Spleen (tissue), 11 donors: ENCODE measurements at regions not wholly inside any gene's neighbourhood (a gene's known extent, or its start where the extent isn't known, plus 50 kb on each side); places are given as distances from the start of the nearest gene placed in this dataset.

Experiments
- DNase-seq: peaks from one replicate; pipeline ENCODE4 v3.0.0-alpha.2; 2020
- H3K27ac ChIP-seq, 8 donors: fragments of 200-600 bp; sonication (generic) in 7 of 8; 1 replicate in 4 of 8; 2 replicates in 4 of 8; pipeline versions ENCODE4 v1.5.0 to v1.8.0; 2016 to 2021; ENCODE audit warnings: inconsistent platforms in 4 of 8, mild to moderate bottlenecking in 4 of 8, moderate library complexity in 1 of 8
- H3K27me3 ChIP-seq, 7 donors: fragments of 200-600 bp; sonication (generic) in 6 of 7; replicated peaks in 1 of 7; 1 replicate in 4 of 7; 2 replicates in 3 of 7; pipeline versions ENCODE4 v1.5.0 to v1.8.0; 2016 to 2021; ENCODE audit warnings: inconsistent platforms in 3 of 7, mild to moderate bottlenecking in 1 of 7
- H3K36me3 ChIP-seq, 6 donors: fragments of 200-600 bp; sonication (generic) in 5 of 6; 1 replicate in 4 of 6; 2 replicates in 2 of 6; pipeline versions ENCODE4 v1.5.0 to v1.8.0; 2016 to 2021; ENCODE audit warnings: inconsistent platforms in 2 of 6
- H3K4me1 ChIP-seq, 6 donors: fragments of 200-600 bp; sonication (generic) in 5 of 6; 1 replicate in 3 of 6; 2 replicates in 3 of 6; pipeline versions ENCODE4 v1.5.0 to v1.8.0; 2016 to 2021; ENCODE audit warnings: inconsistent platforms in 3 of 6
- H3K4me3 ChIP-seq, 8 donors: fragments of 200-600 bp; sonication (generic) in 7 of 8; 1 replicate in 4 of 8; 2 replicates in 4 of 8; pipeline versions ENCODE4 v1.5.0 to v1.8.0; 2016 to 2021; ENCODE audit warnings: inconsistent platforms in 4 of 8, mild to moderate bottlenecking in 4 of 8, moderate library complexity in 2 of 8
- H3K9me3 ChIP-seq, 8 donors: fragments of 200-600 bp; sonication (generic) in 7 of 8; 1 replicate in 4 of 8; 2 replicates in 4 of 8; pipeline versions ENCODE4 v1.5.0 to v1.8.0; 2016 to 2021; ENCODE audit warnings: inconsistent platforms in 4 of 8
- POLR2A ChIP-seq, 3 donors: fragments of 450-650 bp; IDR thresholded peaks; one replicate each; pipeline ENCODE4 v1.5.1; 2017; ENCODE audit warnings: antibody characterized with exemption in 3 of 3, mild to moderate bottlenecking in 1 of 3
- POLR2AphosphoS5 ChIP-seq, 3 donors: sonication (generic); formaldehyde crosslinking; IDR thresholded peaks; one replicate each; pipeline ENCODE4 v1.5.1; 2017; ENCODE audit warnings: antibody characterized with exemption in 3 of 3
- WGBS, 5 donors: extraction: QIAGEN DNeasy Blood & Tissue Kit in 3 of 5; methylation state at CpG; one replicate each; pipeline versions ENCODE4 v1.1.5 to v1.1.7; 2013 to 2018; 5-methylcytosine and 5-hydroxymethylcytosine counted together
- intact Hi-C: fragments of 100-400 bp; cut with DNase I; formaldehyde crosslinking; loops from one replicate; pipeline ENCODE4 v1.15.0; 2023; ENCODE audit warnings: low total_unique reads
- TF ChIP-seq, protein P1 (sequence below), 11 experiments: fragments of 200-600 bp in 7 of 11; fragments of 450-650 bp in 4 of 11; sonication (generic) in 4 of 11; IDR thresholded peaks in 8 of 11; conservative IDR thresholded peaks in 3 of 11; 1 replicate in 7 of 11; 2 replicates in 4 of 11; pipeline versions ENCODE4 v1.4.0 to v1.8.0; 2016 to 2021; ENCODE audit warnings: antibody characterized with exemption in 11 of 11, inconsistent platforms in 4 of 11, mild to moderate bottlenecking in 1 of 11
- donor health status: healthy with polysubstance abuse.
- donor health status: DM: no; HTN: no; CAD: no; lungs with moderate emphysema.
- donor health status: DM: no; HTN: no; CAD: no.
- donor health status: Bipolar disorder and iron deficiency.
- donor health status: healthy.
- donor health status: DM: no; HTN: no; CAD: no.
- donor health status: DM: yes; HTN: yes; CAD: no.

DNA sequence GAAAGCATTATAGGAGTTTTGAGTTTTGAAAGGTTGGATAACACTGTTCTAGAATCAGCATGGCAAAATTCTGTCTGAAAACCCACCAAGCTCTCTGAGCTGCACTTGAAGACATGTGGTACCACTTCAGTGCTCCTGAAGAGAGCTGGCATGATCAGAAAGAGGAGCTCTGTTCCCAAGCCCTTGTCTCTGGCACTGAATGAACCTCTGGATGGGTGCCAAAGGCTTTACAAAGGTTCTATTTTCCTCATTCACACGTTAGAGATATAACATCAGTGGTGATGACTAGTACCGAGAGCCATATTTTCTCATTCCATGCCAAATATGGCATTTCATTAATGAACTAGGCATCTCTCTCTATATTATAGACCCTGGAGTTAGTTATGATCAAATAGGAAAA is 301.8 kb upstream of the ID4 start:
- TF ChIP-seq, protein P1, sequence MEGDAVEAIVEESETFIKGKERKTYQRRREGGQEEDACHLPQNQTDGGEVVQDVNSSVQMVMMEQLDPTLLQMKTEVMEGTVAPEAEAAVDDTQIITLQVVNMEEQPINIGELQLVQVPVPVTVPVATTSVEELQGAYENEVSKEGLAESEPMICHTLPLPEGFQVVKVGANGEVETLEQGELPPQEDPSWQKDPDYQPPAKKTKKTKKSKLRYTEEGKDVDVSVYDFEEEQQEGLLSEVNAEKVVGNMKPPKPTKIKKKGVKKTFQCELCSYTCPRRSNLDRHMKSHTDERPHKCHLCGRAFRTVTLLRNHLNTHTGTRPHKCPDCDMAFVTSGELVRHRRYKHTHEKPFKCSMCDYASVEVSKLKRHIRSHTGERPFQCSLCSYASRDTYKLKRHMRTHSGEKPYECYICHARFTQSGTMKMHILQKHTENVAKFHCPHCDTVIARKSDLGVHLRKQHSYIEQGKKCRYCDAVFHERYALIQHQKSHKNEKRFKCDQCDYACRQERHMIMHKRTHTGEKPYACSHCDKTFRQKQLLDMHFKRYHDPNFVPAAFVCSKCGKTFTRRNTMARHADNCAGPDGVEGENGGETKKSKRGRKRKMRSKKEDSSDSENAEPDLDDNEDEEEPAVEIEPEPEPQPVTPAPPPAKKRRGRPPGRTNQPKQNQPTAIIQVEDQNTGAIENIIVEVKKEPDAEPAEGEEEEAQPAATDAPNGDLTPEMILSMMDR (IDR thresholded peaks at IDR 0.05 in 8 of 11, conservative IDR thresholded peaks at IDR 0.05 in 3 of 11), result no peak
- TF ChIP-seq POLR2A (IDR thresholded peaks at IDR 0.05) (no peak), POLR2AphosphoS5 (IDR thresholded peaks at IDR 0.05) (no peak)
- no peak overlapping the region for H3K27ac ChIP-seq
- no peaks in the 10 kb centered on the region for H3K4me1 ChIP-seq
- DNase-seq, result no peak
- H3K36me3 ChIP-seq, result no peaks in the 10 kb centered on the region
- intact Hi-C loops, result no loop called here
- WGBS, 5 donors, result 74 to 86% (median 78%) methylated on average over 2 of the region's 2 CpGs
- peaks cover 0 to 18% (median 0%) of the 10 kb centered on the region in 8 donors for H3K9me3 ChIP-seq
- H3K27me3 ChIP-seq, result no peaks in the 10 kb centered on the region
- H3K4me3 ChIP-seq, result no peak overlapping the region

GRCh38 chr6:19536838-19537237 is 300.3 kb upstream of the ID4 start:
- WGBS, 5 donors, result 76 to 93% (median 90%) methylated on average over 3 of the region's 3 CpGs
- intact Hi-C loops, result no loop called here

GRCh38 chr6:19538096-19538495 is 299.1 kb upstream of the ID4 start:
- Histone ChIP-seq H3K4me3 (no peak overlapping the region), H3K4me1 (no peaks in the 10 kb centered on the region), H3K36me3 (no peaks in the 10 kb centered on the region), H3K9me3 (peaks cover 0 to 21% (median 0%) of the 10 kb centered on the region in 8 donors), H3K27ac (no peak overlapping the region), H3K27me3 (no peaks in the 10 kb centered on the region)
- 78 to 88% (median 79%) methylated on average over 10 to 12 of the region's 12 CpGs for WGBS, 5 donors
- intact Hi-C loops, result no loop called here
- no peak for DNase-seq
- TF ChIP-seq POLR2A (IDR thresholded peaks at IDR 0.05) (no peak), POLR2AphosphoS5 (IDR thresholded peaks at IDR 0.05) (no peak)
- TF ChIP-seq, protein P1 (IDR thresholded peaks at IDR 0.05 in 8 of 11, conservative IDR thresholded peaks at IDR 0.05 in 3 of 11), result no peak

More at GRCh38 chr6:19536838-19537237, 300.3 kb upstream of the ID4 start:
- Histone ChIP-seq H3K4me1 (no peaks in the 10 kb centered on the region), H3K4me3 (no peak overlapping the region), H3K9me3 (peaks cover 0 to 21% (median 0%) of the 10 kb centered on the region in 8 donors), H3K27ac (no peak overlapping the region), H3K36me3 (no peaks in the 10 kb centered on the region), H3K27me3 (no peaks in the 10 kb centered on the region)
- no peak for DNase-seq
- TF ChIP-seq POLR2A (IDR thresholded peaks at IDR 0.05) (no peak), POLR2AphosphoS5 (IDR thresholded peaks at IDR 0.05) (no peak)
- TF ChIP-seq, protein P1 (IDR thresholded peaks at IDR 0.05 in 8 of 11, conservative IDR thresholded peaks at IDR 0.05 in 3 of 11), result no peak

- H3K4me1 ChIP-seq, result no peaks in the 10 kb centered on the region
- TF ChIP-seq, protein P1 (IDR thresholded peaks at IDR 0.05 in 8 of 11, conservative IDR thresholded peaks at IDR 0.05 in 3 of 11), result no peak
- TF ChIP-seq POLR2A (IDR thresholded peaks at IDR 0.05) (no peak), POLR2AphosphoS5 (IDR thresholded peaks at IDR 0.05) (no peak)
- H3K36me3 ChIP-seq, result no peaks in the 10 kb centered on the region
- no peak for DNase-seq
- no peaks in the 10 kb centered on the region for H3K9me3 ChIP-seq
- WGBS, 5 donors, result 81 to 90% (median 87%) methylated on average over 2 of the region's 2 CpGs
- H3K4me3 ChIP-seq, result no peak overlapping the region
- H3K27ac ChIP-seq, result no peak overlapping the region
- H3K27me3 ChIP-seq, result no peaks in the 10 kb centered on the region
- intact Hi-C loops, result no loop called here
Observed at GRCh38 chr6:19547507-19547906, 289.7 kb upstream of the ID4 start.
